Sigmoid colon (tissue), 4 donors: ENCODE measurements at regions not wholly inside any gene's neighbourhood (a gene's known extent, or its start where the extent isn't known, plus 50 kb on each side); places are given as distances from the start of the nearest gene placed in this dataset.

Source experiments
- CTCF ChIP-seq, 4 experiments: fragments of 450-650 bp in 3 of 4; fragments of 200-600 bp in 1 of 4; IDR thresholded peaks; one replicate each; pipeline ENCODE4 v1.5.1; 2016 to 2019; ENCODE audit warnings: antibody characterized with exemption in 4 of 4, mild to moderate bottlenecking in 3 of 4, moderate library complexity in 2 of 4
- POLR2A ChIP-seq, 2 donors: fragments of 450-650 bp; IDR thresholded peaks; one replicate each; pipeline ENCODE4 v1.6.1; 2016; ENCODE audit warnings: antibody characterized with exemption in 2 of 2, mild to moderate bottlenecking in 2 of 2, moderate library complexity in 2 of 2
- POLR2AphosphoS5 ChIP-seq, 4 donors: sonication (generic); formaldehyde crosslinking; IDR thresholded peaks; one replicate each; pipeline ENCODE4 v1.6.1; 2017; ENCODE audit warnings: antibody characterized with exemption in 4 of 4

GRCh38 chr2:209046163-209046562, 377.7 kb upstream of the MAP2 start:
- TF ChIP-seq CTCF (IDR thresholded peaks at IDR 0.05), result no peak
- no peak for TF ChIP-seq POLR2AphosphoS5 (IDR thresholded peaks at IDR 0.05)
- no peak for TF ChIP-seq POLR2A (IDR thresholded peaks at IDR 0.05)
